ENCODE measurements at regions not wholly inside any gene's neighbourhood (a gene's known extent, or its start where the extent isn't known, plus 50 kb on each side); places are given as distances from the start of the nearest gene placed in this dataset.
"Not testable (repeated sequence)": the region's sequence is repeated elsewhere in the genome, so short reads cannot be mapped to it uniquely, and the experiment has no call there.

GRCh38 chr13:59437544-59438301, 726.0 kb downstream of the DIAPH3 start:
- Histone ChIP-seq H3K9ac (ENCODE audit: low read length) (no peak overlapping the region), H3F3A (ENCODE audit: insufficient read depth, low read length) (no peaks in the 10 kb centered on the region), H3K4me1 (ENCODE audit: low read length) (no peaks in the 10 kb centered on the region), H3K36me3 (replicated peaks; ENCODE audit: insufficient read depth, low read length) (no peaks in the 10 kb centered on the region), H3K9me2 (replicated peaks; ENCODE audit: insufficient read depth, low read length) (no peaks in the 10 kb centered on the region), H4K20me1 (ENCODE audit: insufficient read depth, low read length) (no peaks in the 10 kb centered on the region), H3K27ac (ENCODE audit: low read length) (no peak overlapping the region), H3K79me2 (ENCODE audit: low read length) (no peaks in the 10 kb centered on the region), H3K4me3 (ENCODE audit: low read length) (no peak overlapping the region), H3K27me3 (replicated peaks; ENCODE audit: insufficient read depth, low read length) (no peaks in the 10 kb centered on the region), H2AFZ (ENCODE audit: low read length) (no peak overlapping the region), H3K4me2 (ENCODE audit: low read depth, low read length) (no peak overlapping the region), H3K9me3 (replicated peaks; ENCODE audit: insufficient read depth, low read length) (no peaks in the 10 kb centered on the region)
- no peak for TF ChIP-seq EZH2 (optimal IDR thresholded peaks at IDR 0.05; ENCODE audit: low read depth, low read length)
- TF ChIP-seq EZH2phosphoT487 (IDR thresholded peaks at IDR 0.05; ENCODE audit: low read length) = no peak
- TF ChIP-seq CTCF (IDR thresholded peaks at IDR 0.05; ENCODE audit: low read length) = no peak
- DNase-seq = no peak

GRCh38 chr13:59439776-59440428, 723.8 kb downstream of the DIAPH3 start:
- Histone ChIP-seq H3K36me3 (replicated peaks; ENCODE audit: insufficient read depth, low read length) (no peaks in the 10 kb centered on the region), H3K27ac (ENCODE audit: low read length) (no peak overlapping the region), H3K4me3 (ENCODE audit: low read length) (no peak overlapping the region), H4K20me1 (ENCODE audit: insufficient read depth, low read length) (no peaks in the 10 kb centered on the region), H3K4me1 (ENCODE audit: low read length) (no peaks in the 10 kb centered on the region), H3F3A (ENCODE audit: insufficient read depth, low read length) (no peaks in the 10 kb centered on the region), H3K79me2 (ENCODE audit: low read length) (no peaks in the 10 kb centered on the region), H3K9me3 (replicated peaks; ENCODE audit: insufficient read depth, low read length) (no peaks in the 10 kb centered on the region), H3K9me2 (replicated peaks; ENCODE audit: insufficient read depth, low read length) (no peaks in the 10 kb centered on the region), H3K27me3 (replicated peaks; ENCODE audit: insufficient read depth, low read length) (no peaks in the 10 kb centered on the region), H3K9ac (ENCODE audit: low read length) (no peak overlapping the region), H2AFZ (ENCODE audit: low read length) (no peak overlapping the region), H3K4me2 (ENCODE audit: low read depth, low read length) (no peak overlapping the region)
- TF ChIP-seq EZH2phosphoT487 (IDR thresholded peaks at IDR 0.05; ENCODE audit: low read length) = no peak
- TF ChIP-seq EZH2 (optimal IDR thresholded peaks at IDR 0.05; ENCODE audit: low read depth, low read length) = no peak
- no peak for TF ChIP-seq CTCF (IDR thresholded peaks at IDR 0.05; ENCODE audit: low read length)
- DNase-seq = no peak

- not testable (repeated sequence) for DNase-seq; H3K27ac ChIP-seq (ENCODE audit: low read length); H3K27me3 ChIP-seq (replicated peaks; ENCODE audit: insufficient read depth, low read length); H3K4me2 ChIP-seq (ENCODE audit: low read depth, low read length); H3K9me2 ChIP-seq (replicated peaks; ENCODE audit: insufficient read depth, low read length); H3K79me2 ChIP-seq (ENCODE audit: low read length); H3F3A ChIP-seq (ENCODE audit: insufficient read depth, low read length); H3K4me1 ChIP-seq (ENCODE audit: low read length); H3K9me3 ChIP-seq (replicated peaks; ENCODE audit: insufficient read depth, low read length); H2AFZ ChIP-seq (ENCODE audit: low read length); H4K20me1 ChIP-seq (ENCODE audit: insufficient read depth, low read length); H3K4me3 ChIP-seq (ENCODE audit: low read length); H3K36me3 ChIP-seq (replicated peaks; ENCODE audit: insufficient read depth, low read length); H3K9ac ChIP-seq (ENCODE audit: low read length)
These were observed 722.7 kb downstream of the DIAPH3 start for GRCh38 chr13:59441068-59441467.
